HG02759 (cell line): ENCODE measurements at regions not wholly inside any gene's neighbourhood (a gene's known extent, or its start where the extent isn't known, plus 50 kb on each side); places are given as distances from the start of the nearest gene placed in this dataset.
"Not testable (repeated sequence)": the region's sequence is repeated elsewhere in the genome, so short reads cannot be mapped to it uniquely, and the experiment has no call there.

Source experiments
- ATAC-seq: cut with Tn5 transposase; IDR thresholded peaks from one replicate; pipeline ENCODE4 v1.9.1; 2021; ENCODE audit warnings: mild to moderate bottlenecking, moderate library complexity; ENCODE audit not compliant: unreplicated experiment

DNA sequence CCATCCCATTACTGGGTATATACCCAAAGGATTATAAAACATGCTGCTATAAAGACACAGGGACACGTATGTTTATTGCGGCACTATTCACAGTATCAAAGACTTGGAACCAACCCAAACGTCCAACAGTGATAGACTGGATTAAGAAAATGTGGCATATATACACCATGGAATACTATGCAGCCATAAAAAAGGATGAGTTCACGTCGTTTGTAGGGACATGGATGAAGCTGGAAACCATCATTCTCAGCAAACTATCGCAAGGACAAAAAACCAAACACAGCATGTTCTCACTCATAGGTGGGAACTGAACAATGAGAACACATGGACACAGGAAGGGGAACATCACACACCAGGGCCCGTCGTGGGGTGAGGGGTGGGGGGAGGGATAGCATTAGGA, 106.1 kb downstream of the CHD1L start:
- not testable (repeated sequence) for ATAC-seq

DNA sequence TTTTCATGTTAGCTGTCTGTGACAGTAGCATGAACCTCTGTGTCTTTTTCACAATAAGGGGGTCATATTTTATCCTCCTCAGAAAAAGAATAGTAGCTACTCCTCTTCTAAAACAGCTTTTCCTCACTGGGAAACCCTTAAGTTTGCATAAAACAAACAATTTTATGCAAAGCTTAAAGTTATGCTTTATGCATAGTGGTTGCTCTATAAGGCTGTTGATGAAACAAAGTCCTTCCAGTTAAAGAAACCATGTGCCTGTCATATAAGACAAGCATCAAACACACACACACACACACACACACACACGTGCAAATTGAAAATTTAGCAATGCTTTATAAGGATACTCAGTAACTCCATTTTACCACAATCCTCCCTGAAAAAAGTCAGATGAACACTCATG, 107.0 kb downstream of the CHD1L start:
- no peak for ATAC-seq

DNA sequence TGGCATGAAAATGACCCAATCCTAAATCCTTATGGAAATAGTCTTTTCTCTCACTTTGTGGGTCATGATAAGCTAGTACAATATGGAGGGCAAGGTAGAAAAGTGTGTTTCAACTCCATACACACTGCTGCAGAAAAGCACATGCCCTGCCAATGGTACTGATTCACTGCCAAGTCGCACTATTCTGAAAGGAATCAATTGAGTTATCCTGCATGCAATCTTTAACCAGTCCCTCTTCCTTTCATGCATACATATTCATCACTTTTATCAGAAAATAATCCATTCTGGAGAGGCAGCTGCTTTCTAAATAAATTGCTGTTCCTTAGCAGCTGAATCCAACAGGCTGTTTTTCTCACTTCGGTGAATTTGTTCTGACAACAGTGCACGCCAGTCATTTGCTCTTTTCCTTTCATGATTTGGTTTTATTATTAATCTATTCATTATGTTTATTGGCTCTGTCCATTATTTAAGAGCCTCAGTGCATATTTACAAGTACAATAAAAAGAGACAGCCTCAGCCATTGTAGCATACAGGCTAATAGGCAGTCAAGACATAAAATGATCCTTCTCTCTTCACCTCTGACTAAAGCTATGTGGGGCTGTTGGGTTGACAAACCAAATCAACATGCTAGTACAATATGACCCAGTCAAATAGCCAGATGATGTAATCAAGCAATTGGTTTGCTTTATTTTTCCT, 108.8 kb downstream of the CHD1L start:
- ATAC-seq, result no peak

DNA sequence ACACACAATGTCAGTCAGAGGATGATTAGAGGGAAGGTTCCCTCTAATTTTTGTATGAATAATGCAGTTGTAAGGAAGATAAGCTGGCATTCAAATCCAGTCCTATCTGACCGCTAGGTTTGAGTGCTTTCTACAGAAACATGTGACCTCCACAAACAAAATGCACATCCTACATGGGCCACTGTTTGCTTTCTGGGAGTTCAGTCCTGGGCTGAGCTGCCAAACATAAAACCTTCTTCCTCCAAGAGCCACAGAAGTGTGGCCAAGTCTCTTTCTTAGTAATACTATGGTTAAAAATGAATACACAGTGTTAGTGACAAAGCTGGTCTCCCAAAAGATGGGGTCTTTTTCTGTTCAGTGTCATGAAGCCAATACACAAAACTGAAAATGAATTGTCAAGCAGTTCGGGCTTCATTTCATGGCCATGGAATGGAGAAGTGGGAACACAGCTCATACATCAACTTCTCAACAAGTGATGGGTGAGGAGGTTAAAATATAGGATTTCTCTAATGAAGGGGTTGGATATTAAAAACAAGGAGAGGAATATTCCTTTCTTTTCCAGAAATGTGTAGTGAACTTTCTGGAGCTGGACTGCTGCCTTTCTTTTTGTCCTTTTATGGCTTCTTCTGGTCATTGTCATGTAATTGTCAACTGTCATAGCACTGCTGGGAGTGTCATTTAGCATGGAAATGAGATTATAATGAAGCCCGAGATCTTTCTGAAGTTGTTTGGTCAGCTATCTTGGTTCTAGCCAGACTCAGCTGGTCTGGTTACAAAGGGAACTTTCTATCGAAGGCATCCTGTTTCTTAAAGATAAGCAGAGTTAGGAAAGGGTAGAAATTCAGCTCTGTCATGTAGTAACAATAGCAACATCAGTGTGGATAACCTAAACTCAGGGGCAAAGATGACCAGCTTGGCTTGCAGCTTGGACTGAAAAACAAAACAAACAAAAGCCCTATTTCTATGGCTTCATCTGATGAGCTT, 135.1 kb downstream of the CHD1L start:
- no peak for ATAC-seq

DNA sequence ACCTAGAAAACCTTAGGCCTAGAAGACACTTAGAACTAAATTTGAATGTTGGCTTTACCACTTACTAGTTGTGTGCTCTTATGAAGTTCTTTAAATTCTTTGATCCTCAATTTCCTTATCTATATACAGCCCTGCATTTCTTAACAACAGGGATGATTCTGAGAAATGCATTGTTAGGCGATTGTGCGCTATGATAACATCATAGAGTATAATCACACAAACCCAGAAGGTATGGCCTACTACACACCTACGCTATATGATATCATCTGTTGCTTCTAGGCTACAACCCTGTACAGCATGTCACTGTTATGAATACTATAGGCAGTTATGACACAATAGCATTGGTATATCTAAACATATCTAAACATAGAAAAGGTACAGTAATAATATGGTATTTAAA, 137.4 kb downstream of the CHD1L start:
- no peak for ATAC-seq

DNA sequence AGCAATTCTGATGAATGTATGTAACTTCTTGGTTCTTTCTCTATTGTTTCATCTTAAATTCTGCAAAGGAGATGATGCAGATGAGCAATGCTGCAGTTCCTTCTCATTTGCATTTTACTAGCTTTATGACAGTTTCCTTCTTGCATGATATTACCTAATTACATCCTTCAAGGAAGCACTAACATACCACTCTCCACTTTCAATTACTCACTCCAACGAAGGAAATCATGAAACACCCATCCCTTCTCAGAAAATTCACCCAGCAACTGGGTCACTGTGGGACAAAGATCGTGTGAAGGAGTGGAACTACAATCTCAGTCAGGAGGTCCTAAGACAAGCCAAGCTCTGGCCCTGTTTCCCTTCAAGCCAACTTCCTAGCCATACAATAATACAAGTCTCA, 142.3 kb downstream of the CHD1L start:
- ATAC-seq, result no peak

DNA sequence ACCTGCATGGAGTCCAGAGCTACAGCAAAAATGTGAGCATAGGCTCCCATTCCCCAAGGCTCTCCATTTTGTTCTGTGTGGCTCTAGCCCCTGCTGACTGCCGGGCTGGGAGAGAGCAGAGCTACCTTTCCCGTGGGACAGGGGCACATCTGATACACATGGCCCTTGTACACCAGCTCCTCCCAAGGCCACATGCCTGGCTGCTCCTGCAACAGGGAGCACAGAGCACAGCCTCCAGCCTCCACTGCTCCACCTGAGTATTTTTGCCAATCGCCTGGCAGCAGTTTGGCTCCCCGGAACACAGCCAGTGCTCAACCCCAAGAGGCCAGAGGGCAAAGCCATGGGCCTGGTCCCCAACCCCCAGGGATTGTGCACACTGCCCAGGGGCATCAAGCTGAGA, 146.5 kb downstream of the CHD1L start:
- no peak for ATAC-seq

DNA sequence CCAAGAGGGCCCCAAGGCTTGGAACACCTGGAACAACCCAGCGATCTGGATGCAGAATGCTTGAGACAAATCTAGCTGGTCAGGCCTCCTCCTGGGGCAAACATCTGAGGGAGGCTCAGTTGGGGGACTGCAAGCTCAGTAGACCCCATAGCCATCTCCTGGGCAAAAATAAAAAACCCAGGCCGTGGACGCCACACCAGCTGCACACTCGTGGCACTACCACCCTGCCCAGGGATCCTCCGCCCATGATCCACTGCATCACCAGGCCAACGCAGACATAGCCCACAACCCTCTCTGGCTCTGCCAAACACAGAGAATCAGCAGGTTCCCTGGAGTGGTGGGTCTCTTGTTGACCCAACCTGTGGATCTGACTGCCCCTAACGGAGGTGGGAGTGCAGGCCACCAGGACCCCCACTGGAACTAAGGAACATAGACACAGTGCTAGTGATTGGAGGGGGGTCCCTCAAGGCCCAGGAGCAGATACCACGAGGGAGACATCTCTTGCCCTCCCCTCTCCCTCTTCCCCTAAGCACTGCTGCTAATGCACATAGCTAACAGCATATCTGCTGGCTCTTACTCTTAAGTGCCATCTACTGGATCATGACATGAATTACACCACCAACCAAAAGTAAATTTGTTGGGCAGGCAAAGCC, 147.2 kb downstream of the CHD1L start:
- ATAC-seq, result peak; percentile 47

DNA sequence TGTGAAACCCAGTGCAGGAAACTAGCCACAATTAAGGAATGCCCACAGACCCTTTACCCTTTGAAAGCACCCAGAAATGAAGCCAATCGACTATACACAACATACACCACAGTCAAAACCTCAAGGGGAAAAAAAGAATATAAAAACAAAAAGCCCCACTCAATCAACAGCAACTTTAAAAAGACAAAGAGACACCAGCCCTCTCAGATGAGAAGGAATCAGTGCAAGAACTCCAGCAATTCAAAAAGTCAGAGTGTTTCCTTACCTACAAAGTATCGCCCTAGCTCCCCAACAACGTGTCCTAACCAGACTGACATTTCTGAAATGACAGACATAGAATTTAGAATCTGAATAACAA, 147.7 kb downstream of the CHD1L start:
- ATAC-seq, result no peak

DNA sequence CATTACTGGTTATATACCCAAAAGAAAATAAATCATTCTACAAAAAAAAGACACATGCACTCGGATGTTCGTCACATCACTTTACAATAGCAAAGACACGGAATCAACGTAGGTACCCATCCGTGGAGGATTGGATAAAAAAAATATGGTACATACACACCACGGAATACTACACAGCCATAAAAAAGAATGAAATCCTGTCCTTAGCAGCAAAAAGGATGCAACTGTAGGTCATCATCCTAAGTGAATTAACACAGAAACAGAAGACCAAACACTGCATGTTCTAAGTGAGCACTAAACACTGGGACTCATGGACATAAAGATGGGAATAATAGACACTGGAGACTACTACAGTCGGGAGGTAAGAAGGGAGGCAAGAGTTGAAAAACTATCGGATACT, 148.6 kb downstream of the CHD1L start:
- ATAC-seq, result no peak

DNA sequence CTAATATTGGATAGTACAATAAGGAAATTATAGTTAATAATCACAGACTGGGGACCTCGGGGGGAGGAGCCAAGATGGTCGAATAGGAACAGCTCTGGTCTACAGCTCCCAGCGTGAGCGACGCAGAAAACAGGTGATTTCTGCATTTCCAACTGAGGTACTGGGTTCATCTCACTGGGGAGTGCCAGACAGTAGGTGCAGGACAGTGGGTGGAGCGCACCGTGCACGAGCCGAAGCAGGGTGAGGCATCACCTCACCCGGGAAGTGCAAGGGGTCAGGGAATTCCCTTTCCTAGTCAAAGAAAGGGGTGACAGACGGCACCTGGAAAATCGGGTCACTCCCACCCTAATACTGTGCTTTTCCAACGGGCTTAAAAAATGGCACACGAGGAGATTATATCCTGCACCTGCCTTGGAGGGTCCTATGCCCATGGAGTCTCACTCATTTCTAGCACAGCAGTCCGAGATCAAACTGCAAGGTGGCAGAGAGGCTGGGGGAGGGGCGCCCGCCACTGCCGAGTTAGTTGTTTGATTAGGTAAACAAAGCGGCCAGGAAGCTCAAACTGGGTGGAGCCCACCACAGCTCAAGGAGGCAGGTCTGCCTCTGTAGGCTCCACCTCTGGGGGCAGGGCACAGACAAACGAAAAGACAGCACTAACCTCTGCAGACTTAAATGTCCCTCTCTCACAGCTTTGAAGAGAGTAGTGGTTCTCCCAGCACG, 138.8 kb upstream of the BCL9 start:
- not testable (repeated sequence) for ATAC-seq

DNA sequence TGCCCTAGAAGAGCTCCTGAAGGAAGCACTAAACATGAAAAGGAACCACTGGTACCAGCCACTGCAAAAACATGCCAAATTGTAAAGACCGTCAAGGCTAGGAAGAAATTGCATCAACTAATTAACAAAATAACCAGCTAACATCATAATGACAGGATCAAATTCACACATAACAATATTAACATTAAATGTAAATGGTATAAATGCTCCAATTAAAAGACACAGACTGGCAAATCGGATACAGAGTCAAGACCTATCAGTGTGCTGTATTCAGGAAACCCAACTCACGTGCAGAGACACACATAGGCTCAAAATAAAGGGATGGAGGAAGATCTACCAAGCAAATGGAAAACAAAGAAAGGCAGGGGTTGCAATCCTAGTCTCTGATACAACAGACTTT, 137.0 kb upstream of the BCL9 start:
- ATAC-seq, result not testable (repeated sequence)

DNA sequence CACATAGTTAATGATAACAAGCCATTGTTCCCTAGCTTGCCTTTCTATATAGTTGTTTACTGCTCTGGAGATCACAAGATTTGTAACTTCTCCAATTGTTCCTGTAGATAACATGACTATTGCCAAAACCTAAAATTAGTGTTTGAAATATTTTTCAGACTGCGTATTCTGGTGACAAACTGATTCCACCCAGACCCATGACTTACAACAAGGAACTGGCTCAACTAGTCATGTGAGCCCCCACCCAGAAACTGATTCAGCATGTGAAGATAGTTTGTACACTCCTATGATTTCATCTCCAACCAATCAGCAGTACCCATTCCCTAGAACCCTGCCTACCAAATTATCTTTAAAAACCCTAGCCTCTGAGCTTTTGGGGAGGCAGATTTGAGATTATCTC, 131.4 kb upstream of the BCL9 start:
- no peak for ATAC-seq

DNA sequence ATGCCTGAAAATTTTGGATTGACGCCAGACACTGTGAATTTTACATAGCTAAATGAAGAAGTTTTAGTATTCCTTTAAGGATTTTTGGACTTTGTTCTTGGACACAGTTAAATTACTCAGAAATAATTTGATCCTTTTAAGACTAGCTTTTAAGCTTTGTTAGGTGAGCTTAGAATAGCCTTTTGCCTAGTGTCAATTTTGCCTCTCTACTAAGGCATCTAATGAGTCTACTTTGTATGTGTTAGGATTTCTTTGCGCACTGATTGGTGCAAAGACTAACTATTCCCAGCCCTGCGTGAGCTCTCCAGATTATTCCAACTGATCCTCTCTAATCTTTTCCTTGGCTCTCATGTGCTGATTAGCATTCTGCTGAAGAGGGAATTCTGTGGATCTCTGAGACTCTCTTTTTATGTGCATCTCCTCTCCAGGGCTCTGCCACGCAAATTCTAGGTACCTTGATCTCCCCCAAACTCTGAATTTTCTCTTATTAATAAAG, 128.1 kb upstream of the BCL9 start:
- ATAC-seq, result no peak

DNA sequence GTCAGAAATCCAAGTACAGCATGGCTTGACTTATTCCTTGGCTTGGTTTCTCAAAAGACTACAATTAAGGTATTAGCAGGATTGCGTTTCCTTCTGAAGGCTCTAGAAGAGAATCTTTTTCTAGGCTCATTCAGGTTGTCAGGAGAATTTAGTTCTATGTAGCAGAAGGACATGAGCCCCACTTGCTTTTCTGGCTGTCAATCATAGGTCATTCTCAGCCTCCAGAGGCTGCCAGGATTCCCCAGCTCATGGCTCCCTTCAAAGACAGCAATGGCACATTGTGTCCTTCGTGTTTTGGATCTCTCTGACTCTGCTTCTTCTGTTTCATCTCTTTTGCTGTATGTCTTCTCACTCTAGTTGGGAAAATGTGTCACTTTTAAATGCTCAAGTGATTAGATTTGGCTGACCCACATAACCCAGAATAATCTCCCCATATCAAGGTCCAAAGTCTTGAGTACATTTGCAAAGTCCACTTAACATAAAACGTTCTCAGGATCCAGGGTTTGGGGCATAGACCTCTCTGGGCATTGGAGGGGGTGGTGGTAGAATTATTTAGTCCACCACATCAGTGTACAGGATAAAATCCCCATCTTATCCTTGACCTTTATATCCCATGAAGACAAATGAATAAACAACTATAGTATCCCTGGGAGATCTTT, 126.7 kb upstream of the BCL9 start:
- ATAC-seq, result no peak

DNA sequence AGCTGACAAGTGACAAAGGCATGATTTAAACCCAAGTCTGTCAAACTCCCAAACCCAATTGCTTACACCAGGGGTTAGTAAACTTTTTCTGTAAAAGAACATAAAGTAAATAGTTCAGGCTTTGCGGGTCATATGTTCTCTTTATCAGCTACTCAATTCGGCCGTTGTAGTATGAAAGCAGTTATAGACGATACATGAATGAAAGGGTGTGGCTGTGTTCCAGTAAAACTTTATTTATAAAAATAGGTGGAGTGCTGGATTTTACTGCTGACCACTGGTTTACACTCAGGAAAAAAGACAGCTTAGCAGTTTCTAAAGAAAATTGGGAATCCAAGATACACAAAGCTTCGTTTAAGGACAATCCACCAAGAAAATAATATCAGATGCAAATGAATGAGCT, 124.3 kb upstream of the BCL9 start:
- ATAC-seq, result no peak

DNA sequence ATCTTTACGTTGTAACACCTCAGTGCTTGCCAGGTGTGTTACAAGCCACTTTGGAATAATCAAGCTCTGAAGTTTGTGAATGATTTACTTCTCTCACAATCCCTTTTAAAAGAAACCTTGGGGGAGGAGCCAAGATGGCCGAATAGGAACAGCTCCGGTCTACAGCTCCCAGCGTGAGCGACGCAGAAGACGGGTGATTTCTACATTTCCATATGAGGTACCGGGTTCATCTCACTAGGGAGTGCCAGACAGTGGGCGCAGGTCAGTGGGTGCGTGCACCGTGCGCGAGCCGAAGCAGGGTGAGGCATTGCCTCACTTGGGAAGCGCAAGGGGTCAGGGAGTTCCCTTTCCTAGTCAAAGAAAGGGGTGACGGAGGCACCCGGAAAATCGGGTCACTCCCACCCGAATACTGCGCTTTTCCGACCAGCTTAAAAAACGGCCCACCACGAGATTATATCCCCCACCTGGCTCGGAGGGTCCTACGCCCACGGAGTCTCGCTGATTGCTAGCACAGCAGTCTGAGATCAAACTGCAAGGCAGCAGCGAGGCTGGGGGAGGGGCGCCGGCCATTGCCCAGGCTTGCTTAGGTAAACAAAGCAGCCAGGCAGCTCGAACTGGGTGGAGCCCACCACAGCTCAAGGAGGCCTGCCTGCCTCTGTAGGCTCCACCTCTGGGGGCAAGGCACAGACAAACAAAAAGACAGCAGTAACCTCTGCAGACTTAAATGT, 118.0 kb upstream of the BCL9 start:
- not testable (repeated sequence) for ATAC-seq

DNA sequence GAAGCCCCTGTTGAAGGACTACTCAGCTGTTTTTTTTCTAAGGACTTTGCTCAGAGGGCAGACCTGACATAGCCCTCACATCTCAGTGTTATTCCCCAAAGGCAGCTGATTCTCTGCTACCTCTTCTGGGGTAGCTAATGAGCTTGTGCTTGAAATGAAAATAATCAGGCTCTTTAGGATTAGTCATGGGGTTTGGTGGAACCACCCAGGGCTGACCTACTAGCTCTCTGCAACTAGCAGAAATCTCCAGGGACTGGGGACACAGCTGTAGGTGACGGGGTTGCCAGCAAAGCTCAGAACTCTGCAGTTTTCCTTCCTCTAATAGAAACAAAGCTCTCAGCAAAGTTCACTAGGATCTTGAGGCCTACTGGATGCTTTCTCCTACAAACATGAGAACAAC, 106.4 kb upstream of the BCL9 start:
- ATAC-seq, result no peak

DNA sequence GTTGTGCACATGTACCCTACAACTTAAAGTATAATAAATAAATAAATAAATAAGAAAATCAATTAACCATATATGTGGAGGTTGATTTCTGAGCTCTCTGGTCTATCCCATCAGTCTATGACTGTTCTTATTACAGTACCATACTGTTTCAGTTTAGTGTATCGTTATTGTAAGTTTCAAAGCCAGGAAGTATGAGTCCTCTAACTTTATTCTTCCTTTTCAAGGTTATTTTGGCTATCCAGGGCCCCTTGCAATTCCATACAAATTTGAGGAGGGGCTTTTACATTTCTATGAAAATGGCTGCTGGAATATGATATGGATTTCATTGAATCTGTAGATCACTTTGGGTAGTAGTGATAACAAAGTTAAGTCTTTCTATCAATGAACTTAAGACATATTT, 96.9 kb upstream of the BCL9 start:
- ATAC-seq, result no peak

DNA sequence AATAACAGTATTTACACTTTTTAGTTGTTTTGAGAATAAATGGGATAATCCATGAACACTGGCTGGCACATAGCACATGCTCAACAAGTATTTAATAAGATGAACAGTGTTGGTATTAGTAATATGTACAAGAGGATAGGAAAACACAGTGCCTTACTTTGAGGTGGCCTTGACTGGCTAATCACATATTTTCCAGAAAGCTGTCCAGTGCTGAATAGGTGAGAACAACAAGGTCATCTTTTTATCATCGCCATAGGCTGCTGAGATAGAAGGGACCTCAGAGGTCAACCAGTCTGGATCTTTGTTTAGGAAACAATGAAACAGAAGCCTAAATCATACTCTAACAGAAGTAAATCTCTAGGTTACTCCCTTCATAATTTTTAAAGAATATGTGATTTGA, 89.7 kb upstream of the BCL9 start:
- no peak for ATAC-seq
